NCI-H526 treated with DMSO at 0.1 percent for 48 hours (cell line): ENCODE measurements at regions not wholly inside any gene's neighbourhood (a gene's known extent, or its start where the extent isn't known, plus 50 kb on each side); places are given as distances from the start of the nearest gene placed in this dataset.

ENCODE experiments used
- DNase-seq: peaks from one replicate; lab custom pipeline; 2025; lab: John Stamatoyannopoulos, UW

DNA sequence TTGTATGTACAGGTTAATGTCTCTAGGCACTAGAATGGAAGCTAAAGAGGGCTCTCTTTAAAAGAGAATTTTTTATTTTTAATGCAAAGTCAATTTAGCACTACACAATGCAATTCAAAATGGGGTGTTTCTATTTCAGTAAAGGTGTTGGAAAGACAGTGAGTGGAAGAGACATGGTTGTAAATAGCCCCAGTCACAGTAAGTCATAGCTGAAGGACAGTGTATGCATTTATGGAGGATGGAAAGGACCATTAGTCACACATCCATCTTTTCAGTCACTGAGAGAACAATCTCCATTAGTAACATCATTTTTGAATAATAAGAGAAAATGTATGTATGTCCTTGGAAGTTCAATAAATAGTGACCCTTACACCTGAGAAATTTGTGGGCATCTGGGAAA is 148.0 kb downstream of the PDHA2 start:
- no peak for DNase-seq

DNA sequence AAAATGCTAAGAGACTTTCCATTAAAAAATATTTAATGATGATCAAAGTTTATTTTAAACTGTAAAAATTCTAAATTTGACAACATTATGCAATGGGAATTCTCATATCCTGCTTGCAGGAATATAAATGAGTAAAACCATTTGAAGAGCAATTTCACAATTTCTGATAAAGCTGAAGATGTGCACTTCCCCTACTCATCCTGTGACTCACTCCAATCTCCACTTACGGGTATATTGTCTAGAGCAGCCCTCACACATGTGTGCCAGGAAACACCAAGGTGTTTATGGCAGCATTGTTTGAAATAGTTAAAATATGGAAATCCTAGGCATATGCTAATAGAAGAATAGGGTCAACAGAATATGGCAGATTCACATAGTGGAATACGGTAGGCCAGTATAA is 158.4 kb downstream of the PDHA2 start:
- no peak for DNase-seq

DNA sequence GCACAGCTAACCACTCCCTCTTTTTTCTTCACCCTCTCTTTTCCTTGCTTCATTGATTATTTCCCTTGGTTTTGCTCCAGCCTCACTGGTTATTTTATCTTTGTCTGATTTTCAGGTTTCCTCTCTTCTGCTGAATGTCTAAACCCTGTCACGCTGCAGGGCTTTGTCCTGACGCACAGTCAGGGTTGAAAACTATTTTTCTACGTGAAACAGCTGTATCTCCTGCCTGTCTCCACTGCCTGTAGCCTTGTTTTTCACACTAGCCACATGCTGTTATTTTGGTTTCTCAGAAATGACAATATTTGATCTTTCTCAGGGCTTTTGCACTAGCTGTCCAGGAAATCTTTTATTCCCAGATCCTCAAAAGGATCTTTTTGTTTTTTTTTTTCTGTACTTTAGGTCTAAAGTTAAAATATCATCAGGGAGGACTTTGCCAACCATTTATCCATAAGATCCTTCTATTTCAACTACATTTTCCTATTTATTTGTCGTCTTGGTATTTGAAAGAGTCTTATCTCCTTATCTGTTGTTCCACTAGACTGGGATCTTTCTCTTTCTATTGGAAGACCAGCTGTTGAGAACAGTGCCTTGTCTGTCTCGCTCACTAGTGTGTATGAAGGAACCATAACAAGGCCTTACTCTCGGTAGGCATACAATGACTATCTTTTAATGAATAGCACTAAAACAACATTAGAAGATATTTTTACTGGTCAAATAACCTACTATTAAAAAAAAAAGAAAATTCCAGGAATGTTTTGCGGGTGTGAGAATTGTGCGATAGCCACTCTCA is 164.3 kb downstream of the PDHA2 start:
- DNase-seq, result no peak

DNA sequence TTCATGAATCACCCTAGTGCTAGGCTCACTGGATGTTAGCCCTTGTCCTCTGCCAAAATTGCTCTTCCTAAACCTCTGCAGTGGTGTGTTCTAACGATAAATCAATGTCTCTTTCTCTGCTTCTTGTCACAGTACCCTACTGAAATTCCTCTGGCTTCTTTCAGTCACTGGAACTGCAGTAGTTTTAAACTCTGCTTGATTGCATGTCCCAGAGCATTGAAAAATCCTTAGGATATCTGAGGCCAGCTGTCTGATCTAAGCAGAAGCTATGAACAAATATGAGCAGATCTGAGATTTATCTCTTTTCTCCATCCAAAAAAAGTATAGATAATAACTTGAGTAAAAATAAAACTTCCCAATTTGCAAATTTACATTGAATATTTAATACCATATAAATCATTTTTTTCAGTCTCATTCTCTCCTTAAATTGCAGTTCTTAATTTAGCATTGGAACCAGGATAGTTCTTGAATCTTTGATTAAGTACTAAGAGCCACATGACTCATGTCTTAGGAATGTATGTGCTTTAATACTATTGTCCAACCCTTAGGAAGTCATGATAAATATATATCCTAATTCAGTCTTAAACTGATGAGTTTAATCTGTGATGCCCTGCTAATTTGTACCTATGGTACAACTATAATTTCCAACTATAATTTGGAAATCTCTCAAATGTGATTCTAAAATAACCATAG is 169.7 kb downstream of the PDHA2 start:
- DNase-seq, result no peak

DNA sequence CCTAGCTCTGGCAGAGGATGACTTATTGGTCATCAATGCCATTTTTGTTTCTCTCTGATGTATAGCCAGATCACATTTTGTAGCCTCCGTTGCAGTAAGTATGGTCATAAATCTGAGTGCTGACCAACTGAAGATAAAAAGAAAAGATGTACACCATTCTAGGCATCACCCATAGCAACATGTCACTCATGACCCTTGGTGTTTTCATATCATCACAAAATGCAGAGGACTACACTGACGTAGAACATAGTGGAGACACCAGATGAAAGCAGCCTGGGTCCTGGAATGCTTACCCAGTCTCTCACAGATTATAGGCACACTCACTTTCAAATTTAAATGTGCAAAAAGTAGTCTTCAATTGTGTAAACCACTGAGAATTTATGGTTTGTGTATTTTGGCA is 172.8 kb downstream of the PDHA2 start:
- DNase-seq, result no peak

DNA sequence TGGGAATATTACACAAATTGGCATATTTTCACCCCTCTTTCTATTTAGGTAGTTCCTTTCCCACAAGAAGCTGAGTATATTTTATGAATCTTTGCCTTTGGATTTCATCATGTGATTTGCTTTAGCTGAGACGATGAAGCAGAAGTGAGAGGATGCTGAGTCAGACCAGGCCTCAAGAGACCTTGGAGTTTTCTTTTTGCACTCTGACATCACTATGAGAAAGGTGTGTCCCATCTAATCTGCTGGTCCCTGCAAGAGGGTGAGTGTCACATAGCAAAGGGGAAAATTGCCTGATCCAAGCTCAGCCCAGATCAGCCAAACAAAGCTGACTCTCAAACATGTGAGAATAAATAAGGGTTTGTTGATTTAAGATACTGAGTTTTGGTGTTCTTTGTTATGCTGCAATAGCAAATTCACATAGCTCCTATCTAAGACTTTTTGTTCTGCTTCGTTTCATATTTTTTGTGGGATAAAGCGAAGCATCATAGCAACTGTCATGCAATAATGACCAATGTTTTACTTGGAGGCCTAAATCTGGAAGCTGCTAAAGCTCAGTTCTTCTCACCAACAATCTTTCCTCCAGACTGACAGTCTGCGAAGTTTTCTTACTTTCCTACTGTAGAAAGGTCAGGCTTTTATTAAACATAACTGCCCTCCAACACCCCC is 176.9 kb downstream of the PDHA2 start:
- no peak for DNase-seq

DNA sequence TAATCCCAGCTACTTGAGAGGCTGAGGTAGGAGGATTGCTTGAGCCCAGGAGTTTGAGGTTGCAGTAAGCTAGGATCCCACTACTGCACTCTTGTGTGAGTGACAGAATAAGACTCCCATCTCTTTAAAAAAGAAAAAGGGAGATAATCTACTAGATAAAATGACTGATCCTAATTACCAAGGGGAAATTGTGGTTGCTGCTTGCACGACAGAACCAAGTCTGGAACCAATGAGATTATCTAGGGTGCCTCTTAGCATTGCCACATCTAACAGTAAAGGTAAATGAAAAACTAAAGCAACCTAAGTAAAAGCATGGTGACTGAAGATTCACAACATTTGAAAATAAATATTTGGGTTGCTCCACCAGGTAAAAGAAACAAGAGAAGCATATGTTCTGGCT is 185.1 kb downstream of the PDHA2 start:
- DNase-seq, result no peak

DNA sequence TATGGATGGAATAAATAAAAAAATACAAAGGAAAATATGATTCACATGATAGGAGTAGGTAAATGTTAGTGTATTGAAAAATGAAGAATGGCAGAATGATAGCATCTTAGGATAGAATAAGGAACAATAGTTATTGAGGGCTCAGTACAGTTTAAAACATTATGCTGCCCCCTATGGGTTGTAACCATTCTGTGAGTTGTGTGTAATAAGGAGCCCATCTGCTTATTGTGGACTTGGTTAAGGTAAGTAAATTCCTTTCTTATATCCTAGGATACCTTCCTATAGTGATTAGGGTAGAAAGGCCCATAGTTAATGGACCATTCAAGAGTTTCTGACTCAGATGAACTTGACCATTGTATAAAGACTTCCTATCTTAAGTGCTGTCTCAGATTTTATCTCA is 195.8 kb downstream of the PDHA2 start:
- DNase-seq, result no peak

DNA sequence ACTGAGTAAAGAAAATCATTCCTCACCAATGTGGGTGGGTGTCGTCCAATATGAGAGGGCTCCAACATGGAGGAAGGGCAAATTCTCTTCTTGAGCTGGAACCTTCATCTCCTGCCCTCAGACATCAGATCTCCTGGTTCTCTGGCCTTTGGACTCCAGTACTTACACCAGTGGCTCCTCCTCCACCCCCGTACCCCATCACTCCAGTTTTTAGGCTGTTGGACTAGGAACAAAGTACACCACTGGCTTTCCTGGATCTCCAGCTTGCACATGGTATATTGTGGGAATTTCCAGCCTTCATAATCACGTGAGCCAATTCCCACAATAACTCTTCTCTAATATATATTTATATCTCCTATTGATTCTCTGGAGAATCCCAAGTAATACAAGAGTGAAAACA is 196.9 kb downstream of the PDHA2 start:
- no peak for DNase-seq

DNA sequence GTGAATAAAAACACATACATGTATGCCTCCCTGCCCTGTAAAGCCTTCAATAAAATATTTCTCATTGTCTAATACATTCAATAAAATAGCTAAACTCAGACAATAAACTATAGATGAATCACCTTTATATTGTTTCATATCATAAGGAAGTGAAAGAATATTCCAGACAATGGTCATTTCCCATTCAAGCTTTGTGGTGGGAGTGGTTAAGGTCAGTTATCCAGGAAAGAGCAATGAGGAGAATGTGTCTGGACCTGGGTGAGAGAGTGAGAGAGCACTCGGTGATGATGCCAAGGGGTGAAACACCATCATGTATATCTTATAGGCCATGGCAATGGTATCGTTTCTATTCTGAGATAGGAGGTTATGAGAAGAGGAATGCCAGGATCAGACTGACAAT is 197.8 kb downstream of the PDHA2 start:
- no peak for DNase-seq

DNA sequence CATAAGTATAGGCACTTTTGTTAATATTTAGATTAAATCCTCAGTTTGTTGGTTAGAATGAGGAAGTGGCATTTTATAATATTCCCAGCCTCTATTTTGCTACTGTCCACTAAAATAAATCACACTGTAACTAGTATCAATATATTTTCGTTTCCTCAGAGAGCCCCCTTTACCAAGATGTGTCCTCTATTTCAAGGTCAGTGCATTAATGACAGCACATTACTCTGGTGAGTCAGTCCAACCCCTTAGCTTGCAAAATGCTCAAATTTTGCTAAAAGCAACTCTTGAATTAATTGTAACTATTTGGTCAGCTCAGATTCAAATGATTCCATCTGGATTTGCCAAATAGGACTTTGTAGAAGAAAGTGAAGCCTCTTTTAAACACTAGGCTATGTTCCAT is 199.3 kb downstream of the PDHA2 start:
- no peak for DNase-seq

DNA sequence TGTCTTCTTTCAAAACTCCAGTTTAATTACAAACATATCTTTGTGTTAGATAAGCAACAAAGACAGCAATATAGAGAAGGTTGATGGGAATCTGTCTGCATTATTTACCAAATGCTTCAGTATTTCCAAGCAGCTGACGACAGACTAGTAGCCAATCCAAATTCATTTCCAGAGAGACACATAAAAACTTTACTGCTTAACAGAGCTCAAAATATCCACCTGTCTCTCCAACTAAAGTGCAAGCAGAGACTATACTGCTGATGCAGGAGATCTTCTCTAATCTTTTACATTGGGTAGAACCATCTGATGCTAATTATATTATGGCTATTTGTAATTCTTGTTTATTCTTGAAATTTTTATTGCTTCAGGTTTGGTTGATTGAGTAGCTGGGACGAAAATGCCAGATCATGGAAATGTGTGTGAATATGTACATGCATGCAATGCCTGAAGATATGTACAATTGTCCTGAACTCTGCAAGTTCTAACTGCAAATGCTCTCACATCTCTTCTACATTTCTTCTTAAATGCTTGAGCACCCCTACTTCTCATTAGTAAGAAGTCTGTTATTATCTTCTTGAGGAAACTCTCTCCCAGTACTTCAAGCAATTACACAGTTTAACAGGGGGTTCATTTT is 200.0 kb downstream of the PDHA2 start:
- DNase-seq, result no peak

DNA sequence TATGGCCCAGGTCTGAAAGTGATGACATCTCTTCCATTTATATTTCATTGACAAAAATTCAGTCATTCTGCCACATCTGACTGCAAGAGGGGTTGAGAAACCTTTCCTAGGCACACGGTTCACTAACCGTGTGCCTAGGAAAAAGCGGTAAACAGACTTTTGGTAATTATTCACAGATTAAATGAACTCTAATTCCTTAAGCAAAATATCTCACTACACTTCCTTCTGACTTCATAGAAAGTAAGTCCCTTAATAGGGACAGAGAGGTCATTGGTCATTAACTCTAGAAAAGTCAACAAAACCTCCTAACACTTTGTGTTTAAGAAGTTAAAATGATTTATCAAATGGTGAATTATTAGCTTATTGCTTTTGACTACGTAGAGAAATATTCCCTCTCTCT is 205.1 kb downstream of the PDHA2 start:
- no peak for DNase-seq

DNA sequence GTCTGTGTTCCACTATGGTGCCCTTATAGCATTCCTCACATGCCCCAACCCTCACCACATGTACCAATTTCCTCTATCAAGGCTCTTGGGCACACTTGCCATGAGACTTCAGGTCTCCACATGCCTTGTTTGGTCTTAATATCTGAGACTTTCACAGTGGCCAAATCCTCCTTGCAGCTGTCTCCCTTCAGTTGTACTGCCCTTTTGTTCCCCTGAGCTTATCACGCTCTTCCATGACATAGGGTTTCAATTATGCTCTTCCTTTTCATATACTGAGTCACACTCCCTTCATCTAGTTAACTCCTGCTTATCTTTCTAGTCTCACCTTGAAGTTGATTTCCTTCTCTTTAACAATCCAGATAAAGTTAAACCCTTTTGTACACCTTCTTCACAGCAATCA is 212.9 kb downstream of the PDHA2 start:
- no peak for DNase-seq

DNA sequence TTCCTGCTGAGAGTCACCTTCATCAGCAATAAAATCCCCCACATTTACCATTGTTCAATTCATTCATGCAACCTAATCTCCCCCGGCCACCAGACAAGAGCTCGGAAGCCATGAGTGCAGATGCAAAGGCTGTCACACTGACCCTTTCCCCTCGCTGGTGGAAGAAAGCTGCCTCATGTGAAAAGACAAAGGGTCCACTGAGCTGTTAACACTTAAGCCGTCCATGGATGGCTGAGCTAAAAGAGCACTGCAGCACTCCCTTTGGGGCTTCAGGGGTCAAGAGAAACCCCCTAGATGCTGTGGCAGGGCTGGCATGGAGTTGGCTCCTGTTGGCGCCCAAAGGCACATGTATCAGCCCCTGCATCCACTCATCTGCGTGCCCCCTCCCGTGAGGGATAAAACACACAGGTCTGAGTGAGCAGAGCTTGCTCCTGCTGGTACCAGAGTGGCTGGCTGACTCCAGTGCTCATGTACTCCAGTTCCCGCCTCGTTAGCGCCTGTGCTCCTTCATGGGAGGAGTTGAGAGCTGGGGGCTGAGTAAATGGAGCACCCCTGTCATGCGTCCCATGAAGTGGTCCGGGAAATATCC is 216.5 kb downstream of the PDHA2 start:
- DNase-seq, result no peak

DNA sequence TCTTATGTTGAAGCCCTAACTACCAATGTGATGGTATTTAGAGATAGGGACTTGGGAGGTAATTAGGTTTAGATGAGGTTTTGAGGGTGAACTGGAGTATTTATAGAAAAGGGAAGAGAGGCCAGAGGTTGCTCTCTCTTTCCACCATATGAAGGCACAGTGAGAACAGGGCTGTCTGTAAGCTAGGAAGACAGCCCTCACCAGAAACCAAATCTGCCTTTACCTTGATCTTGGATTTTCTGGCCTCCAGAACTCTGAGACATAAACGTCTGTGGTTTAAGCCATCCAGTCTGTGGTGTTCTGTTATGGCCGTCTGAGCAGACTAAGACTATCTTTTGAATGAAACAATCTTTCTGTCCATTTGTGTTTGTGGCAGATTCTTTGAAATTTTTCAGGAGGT is 223.7 kb downstream of the PDHA2 start:
- no peak for DNase-seq

DNA sequence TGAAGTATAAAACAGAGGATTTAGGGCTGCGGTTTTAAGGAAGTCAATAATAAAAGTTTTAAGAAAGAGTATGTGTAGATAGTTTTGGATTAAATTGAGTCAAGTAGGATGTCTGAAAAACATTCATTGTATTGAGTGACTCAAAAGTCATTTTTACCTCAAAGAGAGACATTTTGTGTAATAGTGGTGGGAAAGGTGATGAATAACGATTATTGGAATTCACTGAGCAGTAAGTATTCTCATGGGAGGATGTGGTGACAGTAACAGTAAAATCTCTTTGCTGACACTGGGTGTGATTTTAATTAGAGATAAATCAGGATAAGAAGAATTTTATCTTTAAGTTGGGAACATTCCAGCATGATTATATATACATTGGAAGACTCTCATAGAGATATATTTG is 233.6 kb downstream of the PDHA2 start:
- no peak for DNase-seq

DNA sequence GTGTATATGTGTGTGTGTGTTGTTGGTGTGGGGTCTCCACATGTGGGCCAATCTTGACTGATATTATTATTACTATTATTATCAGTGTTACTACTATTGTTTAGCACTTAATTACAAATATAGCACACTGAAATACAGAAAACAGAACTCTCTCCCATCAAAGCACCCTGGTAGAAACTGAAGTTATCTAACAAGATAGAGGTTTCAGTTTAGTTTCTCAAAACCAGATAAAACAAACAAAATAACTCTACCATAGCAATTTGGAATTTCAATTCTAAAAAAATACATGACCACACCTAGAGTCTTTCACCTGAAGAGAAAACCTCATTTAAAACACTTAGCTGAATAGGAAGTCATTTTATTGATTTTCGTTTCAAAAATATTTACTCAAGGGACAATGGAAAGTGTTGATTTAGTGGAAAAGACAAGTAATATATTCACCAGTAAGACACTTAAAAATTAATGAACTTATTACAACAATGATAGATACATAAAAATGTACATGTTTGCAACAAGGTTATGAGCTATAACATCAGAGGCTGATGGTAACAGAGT is 252.3 kb downstream of the PDHA2 start:
- DNase-seq, result no peak

DNA sequence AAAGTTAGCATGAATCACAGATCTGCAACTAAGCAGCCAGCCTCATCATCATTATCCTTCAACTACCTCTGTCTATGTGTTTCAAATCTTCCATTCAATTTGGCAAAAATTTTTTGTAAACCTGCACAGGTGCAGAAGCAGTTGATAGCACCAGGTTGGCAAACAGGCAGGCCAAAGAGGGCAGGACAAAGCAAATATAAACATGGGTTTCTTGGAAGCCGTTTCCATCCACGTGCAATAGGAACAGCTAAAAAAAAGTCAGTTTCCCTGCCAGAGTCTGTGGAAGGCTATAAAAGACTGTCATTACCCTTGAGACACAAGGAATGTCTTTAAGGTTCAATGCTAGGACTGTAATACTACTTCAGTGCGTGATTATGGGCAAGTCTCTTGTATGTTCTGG is 253.2 kb downstream of the PDHA2 start:
- DNase-seq, result no peak

DNA sequence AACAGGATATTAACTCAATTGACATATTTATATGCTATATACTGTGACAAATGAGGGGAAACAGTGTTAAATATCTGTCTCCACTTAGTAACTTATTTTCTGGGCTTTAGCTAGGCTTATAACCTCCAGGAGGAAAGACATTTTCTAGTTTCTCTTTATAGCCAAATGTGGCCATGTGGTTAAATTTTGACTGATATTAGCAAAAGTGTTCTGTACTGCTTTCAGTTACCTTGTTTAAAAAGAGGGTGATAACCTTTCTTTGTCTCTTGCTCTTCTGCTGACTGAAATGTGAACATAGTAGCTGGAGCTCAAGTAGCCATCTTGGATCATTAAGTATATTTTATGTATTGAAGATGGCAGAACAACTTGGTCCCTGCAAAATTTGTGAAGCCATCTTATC is 253.7 kb downstream of the PDHA2 start:
- no peak for DNase-seq

DNA sequence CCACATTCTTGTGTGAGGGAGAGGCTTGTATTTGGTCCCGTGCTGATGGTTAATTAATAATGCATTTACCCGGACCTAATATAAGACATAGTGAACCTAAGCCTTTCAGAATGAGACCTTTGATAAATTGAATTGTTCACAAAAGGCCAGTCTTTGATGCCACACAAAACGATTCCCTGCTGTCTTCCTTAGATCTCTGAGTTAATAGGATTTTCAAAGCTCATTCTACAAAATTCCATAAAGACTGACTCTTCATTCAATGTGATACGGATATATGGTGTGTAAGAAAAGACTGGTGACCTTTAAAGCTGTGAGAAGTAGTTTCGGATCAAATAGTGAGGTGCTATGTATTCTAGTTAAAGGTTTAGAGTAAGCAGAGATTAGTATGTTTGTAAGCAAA is 254.3 kb downstream of the PDHA2 start:
- DNase-seq, result no peak

DNA sequence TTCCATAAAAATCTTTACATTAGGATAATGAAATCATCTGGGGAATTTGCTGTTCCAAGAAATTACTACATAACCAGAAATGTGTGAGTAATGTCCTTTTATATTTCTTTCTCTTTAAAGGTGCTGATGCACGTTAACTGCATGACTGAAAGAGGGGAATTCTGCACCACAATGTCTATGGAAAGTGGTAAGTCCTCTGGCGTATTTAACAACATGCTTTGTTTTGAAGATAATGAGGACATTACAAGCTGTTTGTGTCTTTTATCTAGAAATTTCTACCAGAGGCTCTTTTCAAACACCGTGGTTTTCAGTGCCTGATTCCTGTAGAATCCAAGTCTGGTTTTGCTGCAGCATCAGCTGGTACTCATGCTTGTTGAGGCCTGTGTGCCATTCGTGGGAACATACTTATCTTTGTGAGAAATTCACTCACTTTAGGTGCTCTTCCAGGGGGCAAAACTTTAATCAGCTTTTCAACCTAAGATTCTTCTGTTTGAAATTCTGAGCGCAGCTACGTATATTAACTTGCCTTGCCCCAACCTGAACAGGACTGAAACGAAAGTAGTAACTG is 257.2 kb downstream of the PDHA2 start:
- DNase-seq, result no peak
